DMS53 treated with DMSO at 0.1 percent for 48 hours (cell line): ENCODE measurements at regions not wholly inside any gene's neighbourhood (a gene's known extent, or its start where the extent isn't known, plus 50 kb on each side); places are given as distances from the start of the nearest gene placed in this dataset.
A peak's percentile ranks its signal among the peaks of the same experiment; 100 is the strongest.

ENCODE experiments used
- DNase-seq: peaks from one replicate; lab custom pipeline; 2025; ENCODE audit not compliant: unreplicated experiment; lab: John Stamatoyannopoulos, UW

DNA sequence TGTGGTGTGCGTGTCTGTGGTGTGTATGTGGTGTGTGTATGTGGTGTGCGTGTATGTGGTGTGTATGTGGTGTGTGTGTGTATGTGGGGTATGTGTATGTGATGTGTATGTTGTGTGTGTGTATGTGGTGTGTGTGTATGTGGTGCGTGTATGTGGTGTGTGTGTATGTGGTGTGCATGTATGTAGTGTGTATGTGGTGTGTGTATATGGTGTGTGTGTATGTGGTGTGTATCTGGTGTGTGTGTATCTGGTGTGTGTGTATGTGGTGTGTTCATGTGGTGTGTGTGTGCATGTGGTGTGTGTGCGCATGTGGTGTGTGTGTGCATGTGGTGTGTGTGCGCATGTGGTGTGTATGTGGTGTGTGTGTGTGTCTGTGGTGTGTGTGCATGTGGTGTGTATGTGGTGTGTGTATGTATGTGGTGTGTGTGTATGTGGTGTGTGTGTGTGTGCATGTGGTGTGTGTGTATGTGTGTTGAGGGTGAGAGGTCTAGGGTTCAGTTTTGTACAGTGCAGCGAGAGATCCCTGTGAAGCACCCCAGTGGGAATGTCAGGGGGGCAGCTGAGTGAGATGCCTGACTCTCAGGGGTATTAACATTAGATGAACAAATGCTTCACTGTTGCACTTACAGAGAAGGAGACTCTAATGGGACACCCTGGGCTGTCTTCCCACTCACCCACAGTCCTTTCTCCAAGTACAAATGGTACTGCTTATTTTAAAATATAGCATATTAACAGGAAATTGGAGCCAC lies 61.3 kb upstream of the MEDAG start:
- DNase-seq = no peak

DNA sequence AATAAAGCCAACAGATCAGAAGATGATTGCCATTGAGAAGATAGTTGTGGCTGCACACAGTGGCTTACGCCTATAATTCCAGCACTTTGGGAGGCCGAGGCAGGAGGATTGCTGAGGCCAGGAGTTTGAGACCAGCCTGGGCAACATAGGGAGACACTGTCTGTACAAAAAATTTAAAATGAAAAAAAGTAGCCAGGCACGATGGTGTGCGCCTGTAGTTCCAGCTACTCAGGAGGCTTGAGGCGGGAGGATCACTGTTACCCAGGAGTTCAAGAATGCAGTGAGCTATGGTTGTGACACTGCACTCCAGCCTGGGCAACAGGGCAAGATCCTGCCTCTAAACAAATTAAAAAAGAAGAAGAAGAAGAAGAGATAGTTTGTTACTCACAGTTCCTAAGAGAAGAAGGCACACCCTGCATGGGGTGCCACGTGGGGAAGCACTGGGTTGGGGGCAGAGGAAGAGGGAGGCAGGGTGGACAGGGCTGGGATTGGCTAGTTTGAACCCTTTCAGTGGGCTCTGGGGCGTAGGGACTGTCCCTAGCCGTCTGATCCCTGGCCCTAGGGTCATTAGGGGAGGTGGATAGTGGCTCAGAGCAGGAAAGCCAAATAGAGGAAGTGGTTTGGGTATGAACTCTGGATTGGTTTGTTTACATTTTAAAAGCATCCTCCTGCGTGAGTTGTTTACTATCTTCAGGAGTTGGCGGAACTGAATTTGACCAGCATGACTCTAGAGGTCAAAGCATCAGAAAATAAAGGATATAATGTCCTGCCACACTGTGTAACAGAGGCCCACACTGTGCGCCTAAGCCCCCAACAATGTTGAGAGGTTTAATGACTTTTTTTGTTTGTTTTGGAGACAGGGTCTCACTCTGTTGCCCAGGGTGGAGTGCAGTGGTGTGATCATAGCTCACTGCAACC lies 60.5 kb upstream of the MEDAG start:
- DNase-seq = peak; percentile 32

DNA sequence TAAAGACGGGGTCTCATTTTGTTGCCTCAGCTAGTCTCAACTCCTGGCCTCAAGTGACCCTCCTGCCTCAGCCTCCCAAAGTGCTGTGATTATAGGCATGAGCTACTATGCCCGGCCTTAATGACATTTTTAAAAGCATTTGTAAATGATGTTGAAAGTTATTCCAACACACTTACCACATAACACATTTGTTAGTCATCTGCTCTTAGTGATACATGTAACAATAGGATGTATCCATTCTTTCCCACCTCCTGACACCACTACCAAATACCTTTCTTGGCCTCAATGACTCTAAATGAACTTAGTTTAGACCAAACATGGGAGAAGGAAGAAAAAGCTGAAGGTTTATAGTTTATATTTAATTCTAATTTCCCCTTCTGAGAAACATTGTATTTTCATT lies 59.8 kb upstream of the MEDAG start:
- no peak for DNase-seq

DNA sequence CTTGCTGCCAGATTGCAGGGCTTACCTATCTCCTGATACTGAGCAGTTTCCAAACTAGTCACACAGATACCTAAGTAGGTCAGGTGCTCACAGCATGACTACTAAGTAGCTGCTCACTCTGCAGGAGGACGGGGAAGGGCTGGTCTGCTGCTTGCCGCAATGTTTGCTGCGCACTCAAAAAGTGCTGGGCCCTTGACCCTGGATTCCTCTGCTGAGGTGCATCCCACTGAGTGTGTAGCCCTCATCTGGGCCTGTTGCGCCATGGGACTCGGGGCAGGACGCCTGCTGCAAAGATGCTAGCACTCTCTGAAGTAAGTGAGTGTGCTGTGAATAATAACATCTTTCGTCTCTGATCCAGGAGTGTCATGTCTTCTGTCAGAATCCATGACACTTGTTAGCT lies 59.2 kb upstream of the MEDAG start:
- DNase-seq = no peak

DNA sequence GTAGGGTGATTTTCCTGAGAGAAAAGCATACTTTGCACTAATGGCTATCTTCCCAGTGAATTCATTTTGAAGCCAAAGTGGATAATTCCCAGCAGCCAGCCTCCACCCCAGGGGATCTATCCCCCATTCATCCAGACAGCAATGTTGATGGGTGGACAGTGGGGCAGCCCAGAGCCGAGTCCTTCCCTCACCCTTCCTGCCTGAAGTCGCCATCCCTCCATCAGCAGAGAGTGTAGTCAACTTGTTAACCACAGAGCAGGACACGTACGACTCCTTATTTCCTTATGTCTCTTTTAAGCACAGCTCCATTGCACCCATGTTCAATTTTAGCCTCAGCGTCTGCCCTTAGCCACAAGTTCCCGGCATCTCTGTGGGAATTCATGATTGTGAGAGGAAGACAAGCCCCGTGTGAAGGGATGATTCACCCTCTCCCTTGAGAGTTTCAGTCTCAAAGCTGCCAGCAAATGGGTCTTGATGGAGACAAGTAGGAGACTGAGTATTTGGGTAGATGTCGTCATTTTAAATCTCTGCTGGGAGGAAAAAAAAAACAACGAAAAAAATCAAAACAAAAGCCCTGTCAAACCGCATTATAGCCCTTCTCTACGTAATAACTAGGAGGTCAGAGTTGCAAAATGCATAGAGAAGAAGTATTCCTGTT lies 58.3 kb upstream of the MEDAG start:
- DNase-seq = no peak

DNA sequence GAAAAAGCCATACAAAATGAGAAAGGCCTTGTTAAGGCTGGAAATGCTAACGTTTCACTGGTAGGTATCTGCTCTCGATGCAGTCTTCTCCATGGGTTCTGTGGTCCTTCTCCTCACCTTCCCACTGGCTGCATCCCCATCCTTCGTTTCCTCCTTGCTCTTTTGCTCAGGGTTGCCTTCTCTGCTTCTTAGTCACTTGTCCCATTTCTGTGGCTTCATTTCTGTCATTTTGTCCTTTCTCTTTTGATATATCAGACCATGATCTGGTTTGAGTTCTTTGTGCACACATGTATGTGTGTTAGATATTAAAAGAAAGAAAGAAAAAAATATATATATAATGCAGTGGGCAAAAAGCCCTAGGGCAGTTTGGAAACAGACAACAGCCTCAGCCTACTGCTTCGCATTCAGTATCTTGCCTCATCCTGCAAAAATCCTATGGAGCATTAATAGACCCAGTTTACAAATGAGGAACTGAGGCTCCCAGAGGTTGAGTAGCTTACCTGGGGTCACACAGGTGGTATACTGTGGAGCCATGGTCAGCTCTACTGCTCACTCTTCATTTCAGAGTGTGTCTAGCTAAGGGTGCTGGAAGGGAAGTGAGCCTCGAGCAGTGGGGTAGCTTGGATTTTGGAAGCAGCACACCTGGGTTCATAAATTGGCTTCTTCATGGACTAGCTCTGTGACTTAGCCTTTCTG lies 57.6 kb upstream of the MEDAG start:
- DNase-seq = no peak

DNA sequence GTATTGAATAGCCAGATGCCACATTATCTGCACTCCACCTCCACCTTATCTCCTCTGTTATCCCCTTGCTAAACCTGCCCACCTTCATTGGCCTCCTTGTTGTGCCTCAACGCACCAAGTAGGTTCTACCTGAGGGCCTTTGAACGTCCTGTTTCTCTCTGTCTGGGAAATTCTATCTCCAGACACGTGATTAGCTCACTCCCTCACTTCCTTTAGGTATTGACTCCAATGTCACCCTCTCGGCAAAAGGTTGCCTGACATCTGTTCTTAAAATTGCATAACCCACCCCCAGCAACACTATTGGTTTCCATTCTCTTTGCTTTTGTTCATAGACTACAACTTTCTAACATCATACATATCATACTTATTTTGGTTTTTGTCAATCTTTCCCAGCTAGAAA lies 56.5 kb upstream of the MEDAG start:
- DNase-seq = no peak

DNA sequence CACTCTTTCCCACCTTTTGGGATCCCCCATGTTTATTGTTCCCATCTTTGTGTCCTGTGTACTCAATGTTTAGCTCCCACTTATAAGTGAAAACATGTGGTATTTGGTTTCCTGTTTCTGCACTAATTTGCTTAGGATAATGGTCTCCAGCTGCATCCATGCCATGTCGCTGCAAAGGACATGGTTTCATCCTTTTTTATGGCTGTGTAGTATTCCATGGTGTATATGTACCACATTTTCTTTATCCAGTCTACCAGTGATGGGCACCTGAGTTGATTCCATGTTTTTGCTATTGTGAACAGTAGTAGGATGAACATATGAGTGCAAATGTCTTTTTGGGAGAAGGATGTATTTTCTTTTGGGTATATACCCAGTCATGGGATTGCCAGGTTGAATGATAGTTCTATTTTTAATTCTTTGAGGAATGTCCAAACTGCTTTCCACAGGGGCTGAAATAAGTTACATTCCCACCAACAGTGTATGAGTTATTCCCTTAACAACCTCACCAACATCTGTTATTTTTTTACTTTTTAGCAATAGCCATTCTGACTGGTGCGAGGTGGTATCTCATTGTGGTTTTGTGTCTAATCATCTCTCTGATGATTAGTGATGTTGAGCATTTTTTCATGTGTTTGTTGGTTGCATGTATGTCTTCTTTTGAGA lies 55.7 kb upstream of the MEDAG start:
- no peak for DNase-seq

DNA sequence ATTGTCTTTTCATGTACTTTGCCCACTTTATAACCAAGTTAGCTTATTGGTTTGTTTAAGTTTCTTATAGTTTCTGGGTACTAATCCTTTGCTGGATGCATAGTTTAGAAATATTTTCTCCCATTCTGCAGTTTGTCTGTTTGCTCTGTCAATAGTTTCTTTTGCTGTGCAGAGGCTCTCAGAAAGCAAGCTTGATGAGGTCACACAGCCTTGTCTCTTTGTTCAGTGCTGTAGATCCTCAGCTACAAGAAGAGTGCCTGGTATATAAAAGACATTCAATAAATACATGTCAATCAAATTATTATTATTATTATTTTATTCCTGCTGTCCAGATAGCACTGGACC lies 55.2 kb upstream of the MEDAG start:
- no peak for DNase-seq

DNA sequence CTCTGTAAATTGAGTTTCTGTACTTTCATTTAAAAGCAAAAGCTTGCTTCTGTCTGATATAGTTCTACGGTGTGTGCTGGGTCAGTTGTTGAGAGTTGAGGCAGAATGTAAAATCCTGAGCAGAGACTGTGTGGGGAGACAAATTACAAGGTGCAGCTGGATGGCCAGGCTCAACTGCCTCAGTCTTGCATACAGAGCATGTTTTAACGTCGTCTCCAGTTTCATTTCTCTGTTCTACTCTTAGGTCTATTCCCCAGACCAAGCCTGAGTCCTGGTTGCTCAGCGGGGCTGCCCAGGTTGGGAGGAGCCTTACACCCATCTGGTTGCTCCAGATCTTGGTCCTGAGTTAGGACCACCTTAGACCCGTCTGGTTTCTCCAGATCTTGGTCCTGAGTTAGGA lies 54.4 kb upstream of the MEDAG start:
- no peak for DNase-seq

DNA sequence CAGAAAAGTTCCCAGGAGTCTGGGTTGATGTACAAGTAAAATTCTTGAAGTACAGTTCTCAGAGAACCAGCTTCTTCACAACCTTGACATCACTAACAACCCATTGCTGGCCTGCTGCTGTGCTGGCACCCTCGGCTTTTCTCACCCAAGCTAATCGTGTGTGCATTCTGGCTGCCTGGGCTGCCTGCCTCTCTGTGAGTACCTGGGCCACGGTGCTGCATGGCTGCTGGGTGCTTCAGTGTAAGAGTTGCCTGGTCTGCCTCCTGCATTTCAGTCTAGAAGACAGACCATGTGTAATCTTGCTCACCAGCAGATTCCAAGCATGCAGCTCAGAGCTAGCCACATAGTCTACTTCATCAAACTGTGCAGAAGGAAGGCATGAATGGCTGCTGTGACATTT lies 50.5 kb upstream of the MEDAG start:
- DNase-seq = no peak

DNA sequence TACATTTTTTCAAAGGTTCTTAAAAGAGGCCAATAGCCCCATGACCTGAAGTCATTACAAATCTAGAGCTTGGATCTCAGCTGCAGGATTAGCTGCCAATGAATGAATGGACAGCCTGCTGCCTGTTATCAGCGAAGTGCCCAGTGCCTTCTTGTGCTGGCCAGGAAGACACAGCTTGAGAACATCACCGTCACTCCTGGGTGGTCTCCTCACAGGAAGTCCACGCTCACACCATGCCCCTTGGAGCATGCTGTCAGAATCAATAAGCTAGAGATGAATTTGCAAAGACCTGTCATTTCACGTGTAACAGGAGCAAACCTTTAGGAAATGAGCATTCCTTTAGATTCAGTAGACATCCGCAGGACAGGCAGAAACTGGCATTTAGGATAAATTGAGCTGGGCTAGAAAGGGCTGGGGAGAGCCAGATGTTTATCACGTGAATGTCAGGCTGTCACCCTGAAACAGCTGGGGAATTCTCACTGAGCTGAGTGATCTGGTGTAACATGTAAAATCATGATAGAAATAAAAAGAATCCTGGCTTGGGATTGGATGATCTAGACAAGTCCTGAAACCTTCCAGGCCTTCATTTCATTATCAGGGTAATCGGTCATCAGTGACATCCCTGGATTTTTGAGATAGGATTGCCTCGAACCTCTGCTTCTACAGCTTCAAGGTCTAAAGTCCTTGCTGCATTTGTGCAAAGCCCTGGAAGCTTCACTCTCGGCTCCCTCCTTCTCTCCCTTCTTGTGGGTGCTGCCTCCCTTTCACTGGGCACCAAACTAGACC lies 49.9 kb upstream of the MEDAG start:
- no peak for DNase-seq
